Panc1 (cell line): ENCODE measurements at regions not wholly inside any gene's neighbourhood (a gene's known extent, or its start where the extent isn't known, plus 50 kb on each side); places are given as distances from the start of the nearest gene placed in this dataset.

ENCODE experiments used
- ATAC-seq: fragments of 200-7000 bp; cut with Tn5 transposase; 2 replicates; pipeline ENCODE4 v1.9.1; 2020; ENCODE audit warnings: mild to moderate bottlenecking, moderate library complexity
- BruUV-seq: library from RNA; stranded (reverse); fragments of 400-500 nt; replicated peaks from 2 replicates; lab custom pipeline; 2021; lab: Mats Ljungman, UMichigan
- CTCF ChIA-PET: fragments of 300-600 bp; sonication (Branson Sonifier 250); formaldehyde crosslinking; loops from one replicate; lab custom pipeline; 2022; ENCODE audit warnings: antibody characterized with exemption; lab: Charles Lee
- POLR2A ChIA-PET: fragments of 300-600 bp; sonication (Branson Sonifier 250); formaldehyde crosslinking; loops from one replicate; lab custom pipeline; 2022; ENCODE audit warnings: antibody characterized with exemption; lab: Charles Lee
- DNase-seq: peaks from one replicate; pipeline ENCODE4 v3.0.0-alpha.2; 2010; ENCODE audit warnings: low read depth, low spot score
- H3K27ac ChIP-seq: 2 replicates; pipeline ENCODE4 v1.5.1; 2011; ENCODE audit warnings: mild to moderate bottlenecking, low read length, inconsistent platforms
- H3K27me3 ChIP-seq: fragments of 200-500 bp; sonication (Bioruptor generic); 2 replicates; pipeline ENCODE4 v1.6.0; 2014; ENCODE audit warnings: low read length, inconsistent platforms; ENCODE audit not compliant: control insufficient read depth, insufficient read depth
- H3K36me3 ChIP-seq: fragments of 200-500 bp; sonication (Bioruptor generic); 2 replicates; pipeline ENCODE4 v1.5.1; 2014; ENCODE audit warnings: inconsistent platforms, mild to moderate bottlenecking, low read length, moderate library complexity; ENCODE audit not compliant: control insufficient read depth, insufficient read depth
- H3K4me1 ChIP-seq: 2 replicates; pipeline ENCODE4 v1.5.1; 2011; ENCODE audit warnings: inconsistent platforms, mild to moderate bottlenecking, low read length, moderate library complexity; ENCODE audit not compliant: control insufficient read depth, insufficient read depth
- H3K4me3 ChIP-seq, 2 experiments: 2 replicates each; pipeline ENCODE4 v1.5.1; 2011 to 2012; ENCODE audit warnings: low read depth in 2 of 2, low read length in 2 of 2, mild to moderate bottlenecking in 2 of 2, inconsistent platforms in 1 of 2, moderate library complexity in 1 of 2
- H3K9me3 ChIP-seq: fragments of 200-500 bp; sonication (Bioruptor generic); 2 replicates; pipeline ENCODE4 v1.5.1; 2014; ENCODE audit warnings: low read depth, mild to moderate bottlenecking, inconsistent platforms, low read length, moderate library complexity; ENCODE audit not compliant: control insufficient read depth, insufficient read depth
- CTCF ChIP-seq: fragments of 450-650 bp; IDR thresholded peaks from 2 replicates; pipeline ENCODE4 v1.5.1; 2017; ENCODE audit warnings: mild to moderate bottlenecking
- POLR2AphosphoS5 ChIP-seq: IDR thresholded peaks from 2 replicates; pipeline ENCODE4 v1.6.1; 2012; ENCODE audit warnings: mild to moderate bottlenecking, low read depth, low read length, moderate library complexity
- REST ChIP-seq, 2 experiments: IDR thresholded peaks; 2 replicates each; pipeline ENCODE4 v1.6.1; 2011 to 2012; ENCODE audit warnings: low read depth in 2 of 2, control low read depth in 1 of 2, low read length in 1 of 2, mild to moderate bottlenecking in 1 of 2, moderate library complexity in 1 of 2; ENCODE audit not compliant: insufficient read depth in 1 of 2
- SIN3A ChIP-seq: IDR thresholded peaks from 2 replicates; pipeline ENCODE4 v1.6.1; 2012; ENCODE audit warnings: low read depth, mild to moderate bottlenecking, low read length, moderate library complexity, borderline replicate concordance; ENCODE audit not compliant: insufficient read depth
- TCF7L2 ChIP-seq: IDR thresholded peaks from 2 replicates; pipeline ENCODE4 v1.6.1; 2011; ENCODE audit warnings: mild to moderate bottlenecking, low read depth, low read length, inconsistent platforms
- in situ Hi-C: cut with HindIII; loops from 2 replicates; pipeline ENCODE4 v1.10.0; 2016; ENCODE audit warnings: low sequenced_read_pairs, low pct_unique_long_range_greater_than_20kb
- intact Hi-C: fragments of 100-400 bp; cut with micrococcal nuclease; formaldehyde crosslinking; loops from one replicate; pipeline ENCODE4 v1.10.0; 2022; ENCODE audit not compliant: unreplicated experiment

GRCh38 chr3:118803096-118803476, 231.6 kb downstream of the IGSF11 start:
- Histone ChIP-seq H3K4me1 (no peaks in the 10 kb centered on the region), H3K4me3 (no peak overlapping the region), H3K36me3 (no peaks in the 10 kb centered on the region), H3K9me3 (no peaks in the 10 kb centered on the region), H3K27ac (no peak overlapping the region), H3K27me3 (peaks cover 4% of the 10 kb centered on the region; the same call in 1 of the 2 replicates)
- POLR2A ChIA-PET, result no interaction called here
- intact Hi-C loops (no loop called here), in situ Hi-C loops (no loop called here)
- CTCF ChIA-PET, result interaction anchor here (0.5 kb wide), 1 partner anchor 292 kb away, joined by 5 read pairs; no protein-coding TSS in a partner anchor
- no peak for TF ChIP-seq TCF7L2
- TF ChIP-seq POLR2AphosphoS5, result no peak
- no peak for TF ChIP-seq CTCF
- no peak for TF ChIP-seq REST (IDR thresholded peaks at IDR 0.05; ENCODE audit: insufficient read depth in 1 of 2, low read depth in 2 of 2, low read length in 1 of 2)
- no peak for TF ChIP-seq SIN3A
- no peak for ATAC-seq
- no TSS peak for BruUV-seq
- DNase-seq, result no peak

- ATAC-seq (no peak), DNase-seq (no peak)
- Histone ChIP-seq H3K36me3 (no peaks in the 10 kb centered on the region), H3K27ac (no peak overlapping the region), H3K27me3 (peaks cover 4% of the 10 kb centered on the region; the same call in 1 of the 2 replicates), H3K9me3 (no peaks in the 10 kb centered on the region), H3K4me1 (no peaks in the 10 kb centered on the region), H3K4me3 (no peak overlapping the region)
- ChIA-PET POLR2A (no interaction called here), CTCF (no interaction called here)
- in situ Hi-C loops (no loop called here), intact Hi-C loops (no loop called here)
- no TSS peak for BruUV-seq
- no peak for TF ChIP-seq SIN3A
- no peak for TF ChIP-seq REST (IDR thresholded peaks at IDR 0.05; ENCODE audit: insufficient read depth in 1 of 2, low read depth in 2 of 2, low read length in 1 of 2)
- no peak for TF ChIP-seq TCF7L2
- TF ChIP-seq POLR2AphosphoS5, result no peak
- no peak for TF ChIP-seq CTCF
Measured at GRCh38 chr3:118805007-118805406, 229.6 kb downstream of the IGSF11 start.
